RWPE2 (cell line): ENCODE measurements at regions not wholly inside any gene's neighbourhood (a gene's known extent, or its start where the extent isn't known, plus 50 kb on each side); places are given as distances from the start of the nearest gene placed in this dataset.

Experiments used
- ATAC-seq: fragments of 200-7000 bp; cut with Tn5 transposase; 3 replicates; pipeline ENCODE4 v1.9.1; 2021; ENCODE audit warnings: low read depth
- DNase-seq: peaks from one replicate; pipeline ENCODE4 v3.0.0-alpha.2; 2020; ENCODE audit warnings: low spot score
- H3K27ac ChIP-seq: fragments of 450-650 bp; 2 replicates; pipeline ENCODE4 v1.5.1; 2017; ENCODE audit warnings: mild to moderate bottlenecking; ENCODE audit not compliant: poor library complexity, severe bottlenecking
- H3K27me3 ChIP-seq: fragments of 250-450 bp; sonication (Bioruptor Pico); 2 replicates; pipeline ENCODE4 v1.5.1; 2021; ENCODE audit warnings: mild to moderate bottlenecking, moderate library complexity; ENCODE audit not compliant: insufficient read depth, poor library complexity, severe bottlenecking
- H3K36me3 ChIP-seq: fragments of 250-450 bp; sonication (Bioruptor Pico); 2 replicates; pipeline ENCODE4 v1.5.1; 2020; ENCODE audit warnings: low read depth, mild to moderate bottlenecking, moderate library complexity
- H3K4me1 ChIP-seq: fragments of 250-450 bp; sonication (Bioruptor Pico); 2 replicates; pipeline ENCODE4 v1.5.1; 2021; ENCODE audit warnings: mild to moderate bottlenecking, moderate library complexity; ENCODE audit not compliant: insufficient read depth, poor library complexity, severe bottlenecking
- H3K4me3 ChIP-seq: fragments of 250-450 bp; sonication (Bioruptor Pico); 2 replicates; pipeline ENCODE4 v1.5.1; 2021; ENCODE audit warnings: mild to moderate bottlenecking, moderate library complexity; ENCODE audit not compliant: severe bottlenecking
- H3K9me3 ChIP-seq: fragments of 250-450 bp; sonication (Bioruptor Pico); 2 replicates; pipeline ENCODE4 v1.5.1; 2021; ENCODE audit warnings: mild to moderate bottlenecking, moderate library complexity; ENCODE audit not compliant: severe bottlenecking
- CTCF ChIP-seq: fragments of 450-650 bp; IDR thresholded peaks from one replicate; pipeline ENCODE4 v1.5.1; 2017; ENCODE audit warnings: mild to moderate bottlenecking, moderate library complexity; ENCODE audit not compliant: poor library complexity, severe bottlenecking

- ATAC-seq, result no peak
- Histone ChIP-seq H3K4me1 (peaks cover 38% of the 10 kb centered on the region), H3K4me3 (no peak overlapping the region), H3K36me3 (no peaks in the 10 kb centered on the region), H3K9me3 (no peaks in the 10 kb centered on the region), H3K27ac (peak overlapping the region; percentile 67), H3K27me3 (no peaks in the 10 kb centered on the region)
- no peak for DNase-seq
- no peak for TF ChIP-seq CTCF
Measured at GRCh38 chr5:62000646-62001045, 305.4 kb upstream of the KIF2A start.

- no peaks in the 10 kb centered on the region for H3K36me3 ChIP-seq
- DNase-seq, result no peak
- TF ChIP-seq CTCF, result no peak
- ATAC-seq, result peak; percentile 96
- no peaks in the 10 kb centered on the region for H3K9me3 ChIP-seq
- H3K4me3 ChIP-seq, result no peak overlapping the region
- peaks cover 38% of the 10 kb centered on the region for H3K4me1 ChIP-seq
- H3K27ac ChIP-seq, result peak overlapping the region; percentile 67
- H3K27me3 ChIP-seq, result no peaks in the 10 kb centered on the region
Measured at GRCh38 chr5:62001640-62002039, 304.4 kb upstream of the KIF2A start.

GRCh38 chr5:62002436-62002835, 303.6 kb upstream of the KIF2A start:
- no peak for DNase-seq

GRCh38 chr5:62005551-62005950, 300.5 kb upstream of the KIF2A start:
- ATAC-seq (no peak), DNase-seq (no peak)
- Histone ChIP-seq H3K4me3 (no peak overlapping the region), H3K27ac (no peak overlapping the region), H3K4me1 (peaks cover 26% of the 10 kb centered on the region), H3K36me3 (no peaks in the 10 kb centered on the region), H3K27me3 (no peaks in the 10 kb centered on the region), H3K9me3 (peaks cover 3% of the 10 kb centered on the region)
- TF ChIP-seq CTCF, result no peak

More at GRCh38 chr5:62002436-62002835, 303.6 kb upstream of the KIF2A start:
- Histone ChIP-seq H3K27ac (peak overlapping the region; percentile 67), H3K36me3 (no peaks in the 10 kb centered on the region), H3K27me3 (no peaks in the 10 kb centered on the region), H3K4me1 (peaks cover 38% of the 10 kb centered on the region), H3K4me3 (no peak overlapping the region), H3K9me3 (no peaks in the 10 kb centered on the region)
- no peak for TF ChIP-seq CTCF
- ATAC-seq, result no peak

GRCh38 chr5:62007457-62007856, 298.5 kb upstream of the KIF2A start:
- no peak for TF ChIP-seq CTCF
- no peak overlapping the region for H3K27ac ChIP-seq

More at GRCh38 chr5:62007457-62007856, 298.5 kb upstream of the KIF2A start:
- Histone ChIP-seq H3K27me3 (no peaks in the 10 kb centered on the region), H3K9me3 (peaks cover 3% of the 10 kb centered on the region), H3K4me3 (no peak overlapping the region), H3K4me1 (peaks cover 8% of the 10 kb centered on the region), H3K36me3 (no peaks in the 10 kb centered on the region)
- DNase-seq, result no peak
- ATAC-seq, result no peak
